GM21381 (cell line): ENCODE measurements at regions not wholly inside any gene's neighbourhood (a gene's known extent, or its start where the extent isn't known, plus 50 kb on each side); places are given as distances from the start of the nearest gene placed in this dataset.
"Not testable (repeated sequence)": the region's sequence is repeated elsewhere in the genome, so short reads cannot be mapped to it uniquely, and the experiment has no call there.

Experiments used
- ATAC-seq: cut with Tn5 transposase; IDR thresholded peaks from one replicate; pipeline ENCODE4 v1.9.1; 2021; ENCODE audit warnings: mild to moderate bottlenecking, moderate library complexity; ENCODE audit not compliant: unreplicated experiment

- no peak for ATAC-seq
Measured at GRCh38 chr7:16933296-16934279, 51.8 kb upstream of the AGR3 start.

- no peak for ATAC-seq
Measured at GRCh38 chr7:16934722-16935340, 53.0 kb upstream of the AGR3 start.

GRCh38 chr7:16935341-16935735 lies 53.6 kb upstream of the AGR3 start:
- ATAC-seq = no peak

GRCh38 chr7:16936626-16937422 lies 55.0 kb upstream of the AGR3 start:
- ATAC-seq = no peak

- ATAC-seq = no peak
Measured at GRCh38 chr7:16939161-16939560, 57.4 kb upstream of the AGR3 start.

- no peak for ATAC-seq
Measured at GRCh38 chr7:16940776-16941175, 59.0 kb upstream of the AGR3 start.

- no peak for ATAC-seq
Measured at GRCh38 chr7:16942929-16943509, 61.2 kb upstream of the AGR3 start.

GRCh38 chr7:16944936-16945335 lies 63.2 kb upstream of the AGR3 start:
- no peak for ATAC-seq

GRCh38 chr7:16945372-16945771 lies 63.6 kb upstream of the AGR3 start:
- no peak for ATAC-seq

GRCh38 chr7:16948110-16948509 lies 66.3 kb upstream of the AGR3 start:
- ATAC-seq = not testable (repeated sequence)

GRCh38 chr7:16951483-16952080 lies 69.8 kb upstream of the AGR3 start:
- ATAC-seq = no peak

- no peak for ATAC-seq
Measured at GRCh38 chr7:16954321-16954720, 72.5 kb upstream of the AGR3 start.

GRCh38 chr7:16958724-16959123 lies 76.9 kb upstream of the AGR3 start:
- no peak for ATAC-seq

GRCh38 chr7:16960337-16960965 lies 78.7 kb upstream of the AGR3 start:
- ATAC-seq = no peak

- ATAC-seq = no peak
Measured at GRCh38 chr7:16961641-16962040, 79.9 kb upstream of the AGR3 start.

- no peak for ATAC-seq
Measured at GRCh38 chr7:16963044-16963443, 81.3 kb upstream of the AGR3 start.

GRCh38 chr7:16965697-16966096 lies 83.9 kb upstream of the AGR3 start:
- ATAC-seq = not testable (repeated sequence)

- ATAC-seq = no peak
Measured at GRCh38 chr7:16967300-16967811, 85.6 kb upstream of the AGR3 start.

GRCh38 chr7:16970732-16971482 lies 89.1 kb upstream of the AGR3 start:
- ATAC-seq = no peak
